Hypothalamus (tissue), 51 donors: ENCODE measurements at regions not wholly inside any gene's neighbourhood (a gene's known extent, or its start where the extent isn't known, plus 50 kb on each side); places are given as distances from the start of the nearest gene placed in this dataset.
"Not testable (repeated sequence)": the region's sequence is repeated elsewhere in the genome, so short reads cannot be mapped to it uniquely, and the experiment has no call there.

Source experiments
- DNase-seq, 51 donors: peaks; one replicate each; lab custom pipeline; 2025; lab: John Stamatoyannopoulos, UW

DNA sequence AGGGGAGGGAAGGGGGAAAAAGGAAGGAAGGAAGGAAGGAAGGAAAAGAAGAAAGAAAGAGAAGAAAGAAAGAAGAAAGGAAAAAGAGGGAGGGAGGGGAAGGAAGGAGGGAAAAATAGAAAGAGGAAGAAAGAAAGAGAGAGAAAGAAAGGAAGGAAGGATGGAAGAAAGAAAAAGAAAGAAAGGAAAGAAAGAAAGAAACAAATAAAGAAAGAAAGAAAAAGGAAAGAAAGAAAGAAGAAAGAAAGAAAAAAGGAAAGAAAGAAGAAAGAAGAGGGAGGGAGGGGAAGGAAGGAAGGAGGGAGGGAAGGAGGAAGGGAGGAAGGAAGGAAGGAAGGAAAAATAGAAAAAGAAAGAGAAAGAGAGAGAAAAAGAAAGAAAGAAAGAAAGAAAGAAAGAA, 315.8 kb upstream of the PIK3C3 start:
- DNase-seq: no peak

DNA sequence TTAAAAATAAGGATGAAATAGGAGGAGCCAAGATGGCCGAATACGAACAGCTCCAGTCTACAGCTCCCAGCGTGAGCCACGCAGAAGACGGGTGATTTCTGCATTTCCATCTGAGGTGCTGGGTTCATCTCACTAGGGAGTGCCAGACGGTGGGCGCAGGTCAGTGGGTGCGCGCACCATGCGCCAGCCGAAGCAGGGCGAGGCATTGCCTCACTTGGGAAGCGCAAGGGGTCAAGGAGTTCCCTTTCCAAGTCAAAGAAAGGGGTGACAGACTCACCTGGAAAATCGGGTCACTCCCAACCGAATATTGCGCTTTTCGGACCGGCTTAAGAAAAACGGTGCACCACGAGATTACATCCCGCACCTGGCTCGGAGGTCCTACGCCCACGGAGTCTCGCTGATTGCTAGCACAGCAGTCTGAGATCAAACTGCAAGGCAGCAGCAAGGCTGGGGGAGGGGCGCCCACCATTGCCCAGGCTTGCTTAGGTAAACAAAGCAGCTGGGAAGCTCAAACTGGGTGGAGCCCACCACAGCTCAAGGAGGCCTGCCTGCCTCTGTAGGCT, 323.2 kb upstream of the PIK3C3 start:
- not testable (repeated sequence) for DNase-seq

DNA sequence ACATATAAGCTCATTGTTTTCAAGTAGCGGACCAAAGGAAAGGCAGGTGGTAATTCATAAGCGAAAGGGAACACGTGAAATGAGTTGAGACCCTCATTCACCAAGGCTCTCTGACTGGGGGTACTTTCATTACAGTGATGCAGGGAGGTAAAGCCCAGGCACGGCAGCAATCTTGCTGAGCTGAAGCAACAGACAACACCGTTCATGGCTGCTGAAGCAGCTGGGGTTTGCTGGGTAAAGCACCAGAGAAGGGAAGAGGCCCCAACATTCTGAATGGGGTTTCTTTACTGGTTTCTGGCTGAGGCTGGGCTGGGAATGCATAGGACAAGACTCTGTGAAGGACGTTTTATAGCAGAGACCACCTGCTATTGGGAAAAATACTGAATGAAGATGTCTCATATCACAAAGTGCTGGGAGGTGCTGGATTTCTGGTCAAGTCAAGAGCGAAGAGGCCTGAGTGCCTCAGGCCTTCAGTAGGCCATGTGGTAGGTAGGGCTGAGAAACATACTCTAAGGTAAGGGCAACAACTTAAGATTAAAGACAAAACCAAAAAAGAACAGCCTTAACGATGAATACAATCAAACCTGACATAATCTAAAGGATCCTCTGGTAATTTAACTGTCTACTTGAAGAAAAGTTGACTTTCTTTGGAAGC, 324.7 kb upstream of the PIK3C3 start:
- no peak for DNase-seq

DNA sequence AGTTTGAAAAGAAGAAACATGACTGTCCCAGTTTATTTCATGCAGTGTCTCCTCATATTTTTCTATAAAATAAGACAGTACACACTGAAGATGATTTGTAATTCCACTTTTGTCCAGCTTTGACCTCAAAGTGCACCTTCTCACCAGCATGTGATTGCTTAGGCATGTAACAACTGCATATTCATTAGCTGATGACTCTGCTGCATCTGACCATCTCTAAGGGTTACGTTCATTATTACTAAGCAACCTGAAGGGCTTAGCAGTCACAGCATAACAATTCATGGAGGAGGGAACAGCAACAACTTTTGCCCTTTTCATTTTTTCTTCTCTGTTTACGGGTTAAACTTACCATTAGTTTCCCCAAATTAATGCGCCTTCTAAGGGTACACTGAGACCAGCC, 330.6 kb upstream of the PIK3C3 start:
- no peak for DNase-seq

DNA sequence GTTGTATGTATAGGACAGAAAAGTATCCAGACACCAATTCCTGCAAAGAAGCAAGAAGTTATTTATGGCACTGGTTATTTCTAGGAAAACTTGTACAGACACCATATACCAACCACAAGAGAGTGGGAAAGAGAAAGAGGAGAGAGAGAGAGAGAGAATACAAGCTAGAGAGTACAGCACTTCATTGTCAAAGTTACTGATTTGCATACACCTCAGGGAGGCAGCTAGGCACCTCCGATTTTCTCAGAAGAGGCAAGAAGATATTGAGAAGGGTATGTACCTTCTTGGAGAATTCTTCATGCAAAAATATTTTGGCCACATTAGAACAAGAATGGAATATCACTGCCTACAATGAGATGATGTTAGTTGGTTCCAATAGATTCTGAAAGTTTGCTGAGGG, 333.9 kb upstream of the PIK3C3 start:
- DNase-seq: no peak

DNA sequence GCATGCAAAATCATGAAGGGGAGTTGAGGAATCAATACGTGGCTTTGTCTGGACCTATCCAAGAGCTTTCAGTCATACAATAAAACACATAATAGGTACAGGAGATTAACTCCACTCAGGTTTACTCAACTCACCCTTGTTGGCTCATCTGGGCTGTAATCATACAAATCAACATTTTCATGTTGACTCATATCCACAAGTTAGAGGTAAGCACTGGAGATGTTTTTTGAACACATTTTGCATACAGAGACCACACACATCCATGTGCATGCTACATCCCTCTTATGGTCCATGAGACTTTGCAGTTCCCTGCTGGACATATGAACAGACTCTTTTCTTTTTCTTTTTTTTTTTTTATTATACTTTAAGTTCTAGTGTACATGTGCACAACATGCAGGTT, 336.9 kb upstream of the PIK3C3 start:
- no peak for DNase-seq

DNA sequence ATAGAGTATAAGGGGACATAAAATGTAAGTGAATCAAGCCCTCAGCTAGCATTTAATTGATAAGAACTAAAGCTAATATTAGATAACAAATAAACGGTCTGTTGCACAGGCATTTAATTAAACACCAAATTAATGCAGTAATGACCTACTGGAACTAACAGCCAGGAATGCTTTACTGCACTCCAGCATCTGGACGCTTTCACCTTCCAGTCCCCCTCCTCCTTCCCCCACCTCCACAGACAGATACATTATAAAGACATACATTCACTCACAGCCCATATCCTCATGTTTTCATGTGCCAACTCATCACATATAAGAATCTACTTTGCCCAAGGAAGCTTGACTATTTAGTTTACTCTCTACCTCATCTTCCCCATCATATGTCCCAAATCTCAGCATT, 337.4 kb upstream of the PIK3C3 start:
- no peak for DNase-seq

DNA sequence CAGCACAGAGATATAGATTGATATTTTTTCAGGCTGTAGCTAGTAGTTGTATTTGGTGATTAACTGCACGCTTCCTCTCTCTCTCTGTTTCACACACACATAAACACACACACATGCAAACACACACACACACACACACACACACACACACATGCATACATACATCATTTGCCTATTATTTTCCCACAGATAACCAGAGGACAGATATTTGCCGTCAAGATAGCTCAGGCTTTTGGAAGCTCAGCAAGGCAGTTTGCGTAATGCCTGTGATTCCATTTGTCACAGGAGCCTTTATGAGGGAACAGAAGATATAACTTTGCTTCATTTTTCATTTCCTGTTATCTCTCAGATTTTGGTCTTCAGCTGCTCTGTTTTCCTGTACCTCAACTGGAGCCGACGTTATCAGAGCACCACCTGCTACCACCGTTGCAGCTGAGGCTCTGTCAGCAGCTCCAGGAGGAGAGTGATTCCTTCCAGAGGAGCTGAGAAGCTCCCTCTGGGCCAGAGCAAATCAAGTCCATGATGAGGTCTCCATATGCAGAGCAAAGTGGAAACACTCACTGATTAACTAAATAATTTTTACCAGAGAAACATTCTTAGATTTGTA, 341.9 kb upstream of the PIK3C3 start:
- no peak for DNase-seq

DNA sequence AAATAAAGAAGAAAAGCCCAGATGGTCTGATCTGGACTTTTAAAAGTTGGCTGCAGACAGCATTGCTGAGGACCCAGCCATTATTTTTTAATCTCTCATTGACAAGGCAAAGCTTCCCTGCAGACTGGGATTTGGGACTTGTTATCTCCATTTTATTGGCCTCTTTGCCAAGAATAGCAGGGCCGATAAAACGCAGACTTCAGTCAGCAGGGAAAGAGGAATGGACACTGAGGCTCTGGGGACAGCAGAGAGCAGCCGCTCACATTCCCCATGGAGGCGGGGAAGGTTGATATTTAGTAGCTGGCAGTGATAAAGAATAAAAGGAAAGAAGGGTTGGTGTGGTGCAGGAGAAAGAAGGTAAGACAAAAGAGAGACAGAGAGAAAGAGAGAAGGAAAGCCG, 350.1 kb upstream of the PIK3C3 start:
- DNase-seq: no peak

DNA sequence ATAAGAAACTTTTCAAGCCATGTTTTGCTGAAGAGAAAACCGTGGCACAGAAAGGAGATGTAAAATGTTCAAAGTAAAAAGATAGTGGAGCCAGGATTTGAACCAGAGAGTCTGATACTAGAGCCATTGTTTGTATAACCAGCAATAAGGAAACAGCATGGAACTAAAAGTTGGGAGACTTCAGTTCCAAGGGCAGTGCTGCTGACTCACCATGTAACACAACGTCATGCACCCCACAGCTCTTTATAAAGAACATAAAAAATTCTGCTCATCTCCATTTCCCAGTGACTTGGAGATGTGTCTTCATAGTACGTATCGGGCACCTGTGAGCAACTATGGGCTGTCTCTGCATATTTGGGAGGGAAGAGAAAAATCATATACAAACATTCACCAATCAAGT, 353.0 kb upstream of the PIK3C3 start:
- no peak for DNase-seq

DNA sequence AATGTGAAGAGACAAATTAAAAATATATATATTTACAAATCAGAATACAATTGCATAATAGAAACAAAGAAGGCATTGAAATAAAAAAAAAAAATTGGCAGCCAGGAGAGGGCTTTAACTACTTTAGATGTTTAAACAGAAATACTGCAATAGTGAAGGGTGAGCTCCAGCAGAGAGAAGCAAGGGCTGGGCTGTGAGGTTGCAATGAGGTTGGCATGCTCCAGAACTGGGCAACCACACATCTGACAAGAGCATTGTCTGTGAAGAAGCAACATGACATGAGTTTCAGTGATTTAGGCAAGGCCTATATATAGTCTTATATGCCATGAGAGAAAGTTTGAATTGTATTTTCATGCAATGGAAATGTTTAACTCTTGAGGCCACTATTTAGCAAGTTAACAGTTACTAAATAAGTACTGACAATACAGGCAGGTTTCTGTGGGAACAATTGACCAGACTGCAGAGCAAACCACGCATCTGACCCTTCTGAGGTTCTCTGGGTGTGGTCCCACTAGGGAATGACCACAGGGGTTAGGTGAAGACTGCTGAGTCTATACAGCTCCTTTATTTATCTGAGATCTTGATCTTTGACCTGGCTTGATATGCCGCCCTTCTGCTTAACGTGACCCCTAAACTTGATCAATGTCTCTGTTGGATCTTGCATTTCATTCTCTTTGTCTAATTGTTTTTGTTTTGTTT, 354.2 kb upstream of the PIK3C3 start:
- DNase-seq: no peak

DNA sequence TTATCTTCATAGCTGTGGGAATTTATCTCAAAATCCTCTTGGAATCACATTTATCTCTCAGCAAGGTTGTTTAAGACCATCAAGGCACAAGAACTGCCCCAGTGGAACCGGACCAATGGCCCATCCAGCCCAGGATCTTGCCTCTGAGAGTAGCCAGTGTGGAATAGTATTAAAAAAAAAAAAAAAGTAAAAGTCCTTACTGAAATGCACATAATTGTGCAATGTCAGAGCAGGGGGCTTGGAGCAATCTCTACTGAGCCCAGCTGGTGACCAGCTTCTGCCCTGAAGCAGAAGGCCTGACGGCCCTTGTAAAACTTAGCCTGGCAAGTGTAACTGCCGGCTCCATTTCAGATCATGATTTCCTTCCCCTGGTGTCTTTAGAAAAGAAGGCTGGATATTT, 355.6 kb upstream of the PIK3C3 start:
- no peak for DNase-seq

DNA sequence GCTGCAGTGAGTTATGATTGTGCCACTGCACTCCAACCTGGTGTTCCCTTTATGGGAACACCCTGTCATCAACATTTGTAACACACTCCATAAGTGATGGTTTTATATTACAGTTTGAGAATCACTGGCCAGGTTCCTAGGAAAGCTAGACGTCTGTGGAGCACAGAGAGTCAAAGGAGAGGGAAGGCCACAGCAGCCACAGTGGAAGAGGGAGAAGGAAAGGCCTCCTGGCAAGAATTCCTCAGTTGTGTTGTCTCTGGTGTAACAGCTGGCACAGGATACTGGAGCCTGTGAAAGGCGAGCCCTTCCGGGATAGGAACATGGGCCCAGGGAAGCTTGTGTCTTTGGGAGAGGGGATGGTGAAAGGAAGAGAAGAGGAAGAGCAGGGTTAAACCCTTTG, 360.5 kb upstream of the PIK3C3 start:
- no peak for DNase-seq

DNA sequence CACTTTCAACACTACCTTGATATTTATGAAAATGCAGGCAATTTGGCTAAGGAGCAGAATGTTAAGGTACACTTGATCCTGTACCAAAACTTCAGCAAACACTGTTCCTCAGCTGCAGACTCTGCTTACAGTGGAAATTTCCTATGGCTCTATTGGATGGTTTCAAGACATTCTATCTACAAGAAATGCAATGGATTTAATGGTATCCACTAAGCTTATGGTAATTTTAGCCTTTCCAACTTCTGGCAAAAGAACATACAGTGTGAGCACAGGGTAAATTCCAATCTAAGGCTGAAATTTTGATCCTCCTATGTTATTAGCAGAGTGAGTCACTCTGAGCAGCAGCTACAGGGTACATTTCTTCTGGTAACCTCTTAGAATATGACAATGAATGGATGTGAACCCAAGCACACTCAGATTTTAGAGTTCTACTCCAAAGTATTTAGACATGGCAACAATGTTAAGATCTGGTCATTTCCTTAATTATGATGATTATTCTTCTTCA, 361.8 kb upstream of the PIK3C3 start:
- DNase-seq: no peak

DNA sequence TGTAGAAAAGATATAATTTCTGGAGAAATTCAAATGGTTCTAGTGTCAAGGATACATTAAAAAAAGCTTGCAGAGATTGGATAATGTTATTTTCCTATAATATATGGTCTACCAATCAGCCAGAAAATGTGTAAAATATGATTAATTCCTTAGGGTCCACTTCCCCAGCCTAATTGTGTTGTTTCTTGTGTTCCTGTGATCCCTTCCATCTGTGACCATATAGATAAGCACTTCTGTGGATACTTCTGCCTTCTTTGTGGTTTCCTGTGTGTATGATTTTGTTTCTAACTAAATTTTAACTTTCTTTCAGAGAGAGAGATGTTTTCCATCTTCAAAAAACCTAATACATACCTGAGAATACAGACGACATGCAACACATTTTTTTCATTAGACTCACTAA, 367.1 kb upstream of the PIK3C3 start:
- no peak for DNase-seq

DNA sequence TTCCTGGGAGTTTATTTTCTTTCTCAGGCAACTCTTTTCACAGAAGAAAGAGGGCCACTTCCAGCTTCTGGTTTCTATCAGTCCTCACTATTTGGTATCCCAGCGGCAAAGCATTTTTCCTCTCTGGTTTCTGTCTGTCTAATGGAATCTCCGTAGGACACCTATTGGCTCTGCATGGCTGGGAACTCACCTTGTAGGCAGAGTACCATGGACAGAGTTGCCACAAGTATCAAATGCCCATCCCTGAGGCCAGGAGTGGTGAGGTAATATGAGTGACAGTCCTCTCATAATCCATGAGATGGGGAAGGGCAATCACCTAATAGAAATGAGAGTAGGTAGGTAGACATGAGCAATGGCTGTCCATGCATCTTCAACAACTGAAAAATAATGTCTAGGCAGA, 369.5 kb upstream of the PIK3C3 start:
- DNase-seq: no peak

DNA sequence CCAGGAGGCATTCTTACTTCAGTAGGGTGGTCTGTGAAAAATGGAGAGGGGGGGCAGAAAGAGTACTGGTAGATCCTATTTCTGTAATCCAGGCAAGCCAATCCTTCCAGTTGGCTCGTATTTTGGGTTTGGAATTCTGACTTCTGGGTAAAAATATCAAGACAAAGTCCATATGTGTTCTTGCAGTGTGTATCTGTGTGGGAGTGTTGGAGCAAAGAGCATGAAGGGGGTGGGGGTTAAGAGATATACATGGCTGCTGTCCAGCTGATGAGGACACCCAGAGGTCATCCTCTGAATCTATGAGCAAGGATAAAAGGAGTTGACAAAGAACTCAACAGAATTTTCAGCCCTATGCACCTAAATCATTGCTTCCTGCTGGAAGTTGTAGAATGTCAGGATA, 375.8 kb upstream of the PIK3C3 start:
- DNase-seq: no peak

DNA sequence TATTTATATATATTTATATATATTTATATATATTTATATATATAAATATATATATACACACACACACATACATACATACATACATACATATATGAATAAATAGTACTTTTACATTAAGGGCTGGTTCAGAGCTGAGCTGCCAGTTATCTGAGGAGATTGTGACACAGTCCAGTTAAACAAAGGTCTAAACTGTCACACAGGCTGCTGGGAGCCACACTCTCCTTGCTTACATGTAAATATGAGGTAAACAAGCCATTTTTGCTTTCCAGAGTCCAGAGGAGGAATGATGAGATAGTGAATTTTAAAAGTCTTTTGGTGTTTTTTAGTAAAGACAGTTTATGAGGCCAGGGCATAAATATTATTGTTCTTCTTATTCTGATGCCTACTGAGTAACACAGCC, 377.5 kb upstream of the PIK3C3 start:
- no peak for DNase-seq

DNA sequence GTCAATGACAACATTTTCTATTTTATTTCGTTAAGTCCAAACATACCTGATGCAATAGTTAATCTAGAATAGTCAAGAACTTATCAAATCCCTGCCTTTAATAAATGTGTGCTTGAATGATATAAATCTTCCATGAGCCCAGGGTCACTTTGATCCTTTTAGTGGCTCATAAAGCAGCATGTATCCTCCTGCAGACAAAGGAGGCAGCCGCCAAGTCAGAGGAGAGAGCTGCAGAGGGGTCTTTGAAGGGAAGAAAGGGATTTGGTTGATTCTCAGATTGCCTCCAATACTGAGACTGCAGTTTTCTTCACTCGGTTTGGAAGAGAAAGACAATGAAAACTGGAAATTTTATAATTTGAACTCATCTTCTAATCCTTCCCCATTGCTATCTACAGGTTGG, 378.4 kb upstream of the PIK3C3 start:
- no peak for DNase-seq

DNA sequence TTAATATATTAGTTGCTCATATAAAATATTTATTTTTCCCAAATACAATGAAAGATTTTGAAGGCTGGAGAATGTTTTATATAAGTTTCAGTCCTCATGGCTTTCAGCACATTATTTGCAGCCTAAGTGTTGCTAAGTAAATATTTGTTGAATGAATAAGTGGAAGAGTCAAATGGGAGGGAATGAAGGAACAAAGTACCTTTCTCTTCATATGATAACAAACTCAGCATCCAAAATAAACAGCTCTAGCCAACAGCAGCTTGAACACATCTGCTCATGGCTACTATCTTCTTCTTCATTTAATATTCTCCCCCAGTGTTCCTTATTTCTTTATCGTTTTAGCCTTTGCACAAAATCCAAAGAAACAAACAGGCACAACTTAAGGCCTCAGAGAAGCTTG, 385.2 kb upstream of the PIK3C3 start:
- no peak for DNase-seq

DNA sequence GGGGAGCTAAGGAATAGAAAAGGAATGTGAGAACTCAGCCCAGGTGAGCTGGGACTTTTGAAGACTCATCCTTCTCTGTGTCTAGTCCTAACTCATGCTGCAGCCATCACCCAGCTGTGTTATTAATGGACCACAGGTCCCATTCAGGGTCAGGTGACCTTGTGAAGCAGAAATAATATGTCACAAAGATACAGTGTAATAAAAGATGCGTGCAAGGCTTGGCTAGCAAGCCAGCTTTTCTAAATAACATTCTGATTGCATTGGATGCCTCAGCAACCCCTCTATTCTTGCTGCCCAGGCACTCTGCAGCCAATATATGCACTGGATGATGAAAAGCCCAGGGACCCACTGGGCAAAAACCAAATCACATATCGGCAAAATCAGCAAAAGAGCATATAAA, 393.1 kb upstream of the PIK3C3 start:
- no peak for DNase-seq

DNA sequence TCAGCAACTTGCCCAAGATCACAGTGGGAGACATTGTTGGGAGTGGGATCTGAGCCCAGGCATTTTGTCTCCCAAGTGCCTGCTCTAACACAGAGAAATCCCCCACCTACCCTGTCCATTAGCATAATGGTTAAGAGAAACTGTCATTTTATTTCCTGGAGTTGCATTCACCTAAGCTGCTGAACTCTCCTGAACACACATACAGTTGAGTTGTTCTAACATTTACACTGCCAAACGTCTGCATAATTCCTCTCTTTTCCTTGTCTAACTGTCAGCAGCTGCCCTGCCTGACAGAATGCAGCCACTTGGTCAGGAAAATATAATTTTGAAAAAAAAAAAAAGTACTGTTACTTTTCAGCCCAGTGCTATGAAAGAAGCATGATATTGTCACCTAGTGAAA, 396.3 kb upstream of the PIK3C3 start:
- no peak for DNase-seq
